Prostate gland (tissue), 2 donors: ENCODE measurements at regions not wholly inside any gene's neighbourhood (a gene's known extent, or its start where the extent isn't known, plus 50 kb on each side); places are given as distances from the start of the nearest gene placed in this dataset.

Experiments
- CTCF ChIP-seq, 4 experiments: fragments of 200-600 bp in 2 of 4; fragments of 450-650 bp in 2 of 4; sonication (generic) in 2 of 4; IDR thresholded peaks; 1 replicate in 3 of 4; 2 replicates in 1 of 4; pipeline ENCODE4 v1.5.1; 2016 to 2019; ENCODE audit warnings: antibody characterized with exemption in 4 of 4, mild to moderate bottlenecking in 2 of 4, moderate library complexity in 2 of 4
- POLR2AphosphoS5 ChIP-seq: sonication (generic); formaldehyde crosslinking; IDR thresholded peaks from one replicate; pipeline ENCODE4 v1.6.1; 2017; ENCODE audit warnings: antibody characterized with exemption

DNA sequence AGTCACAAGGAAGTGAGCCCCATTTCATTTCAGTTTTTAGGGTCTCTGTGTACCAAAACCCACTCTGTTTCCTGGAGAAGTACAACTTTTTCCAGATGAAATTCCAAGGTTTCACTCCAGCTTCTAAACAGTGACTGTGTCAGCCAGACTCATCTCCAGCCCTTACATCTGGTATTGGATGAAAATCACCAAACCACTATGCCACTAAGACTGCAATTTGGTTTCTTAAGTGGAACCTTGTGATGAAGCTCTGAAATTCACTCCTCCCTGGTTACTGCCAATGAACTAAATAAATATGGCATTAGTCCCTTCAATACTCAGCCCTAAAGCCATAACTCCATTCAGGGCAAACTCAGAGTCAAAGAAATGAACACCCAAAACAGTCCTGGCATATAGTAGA is 211.2 kb upstream of the DAPK1 start:
- TF ChIP-seq POLR2AphosphoS5 (no peak), CTCF (IDR thresholded peaks at IDR 0.05) (no peak)
